ENCODE measurements at regions not wholly inside any gene's neighbourhood (a gene's known extent, or its start where the extent isn't known, plus 50 kb on each side); places are given as distances from the start of the nearest gene placed in this dataset.

DNA sequence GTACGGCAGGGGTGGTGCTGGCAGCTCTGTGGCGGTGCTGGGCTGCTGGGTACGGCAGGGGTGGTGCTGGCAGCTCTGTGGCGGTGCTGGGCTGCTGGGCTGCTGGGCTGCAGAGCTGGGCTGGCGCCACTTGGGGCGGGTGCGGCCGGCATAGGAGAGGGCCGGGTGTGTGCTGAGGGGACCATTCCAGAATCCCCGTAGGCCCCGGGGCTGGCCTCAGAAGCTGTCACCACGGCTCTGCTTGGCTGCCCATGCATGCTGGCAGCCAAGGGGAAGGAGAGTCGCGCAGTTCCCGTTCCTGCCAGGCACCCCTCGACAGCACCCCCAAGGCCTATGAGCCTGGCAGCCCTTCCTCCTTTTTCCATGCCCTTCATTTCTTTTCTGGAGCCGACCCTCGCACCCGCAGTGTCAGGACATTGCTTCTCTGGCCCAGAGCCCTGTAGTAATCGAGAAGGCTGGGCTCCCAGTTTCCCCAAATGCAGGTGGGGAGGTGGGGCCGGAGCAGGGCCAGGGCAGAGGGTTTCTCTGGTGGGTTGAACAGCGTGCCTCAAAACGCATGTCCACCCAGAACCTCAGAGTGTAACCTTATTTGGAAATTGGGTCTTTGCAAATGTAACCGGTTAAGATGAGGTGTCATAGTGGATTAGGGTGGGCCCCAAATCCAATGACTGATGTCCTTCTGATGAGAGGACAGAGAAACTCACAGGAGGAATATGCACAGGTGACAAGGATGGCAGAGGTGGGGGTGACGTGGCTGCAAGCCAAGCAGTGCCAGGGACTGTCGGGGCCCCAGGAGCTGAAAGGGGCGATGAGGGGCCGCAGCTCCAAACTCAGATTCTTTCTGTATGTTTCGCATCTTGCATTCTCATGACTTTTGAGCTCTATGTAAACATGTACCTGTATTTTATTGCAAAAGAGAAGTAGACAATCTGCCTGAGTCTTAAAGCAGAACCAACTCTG, 71.0 kb upstream of the ACTRT2 start:
- H3K36me3 Mint-ChIP-seq (ENCODE audit: low read depth): peaks cover 10% of the 10 kb centered on the region
- TF ChIP-seq, protein P1, sequence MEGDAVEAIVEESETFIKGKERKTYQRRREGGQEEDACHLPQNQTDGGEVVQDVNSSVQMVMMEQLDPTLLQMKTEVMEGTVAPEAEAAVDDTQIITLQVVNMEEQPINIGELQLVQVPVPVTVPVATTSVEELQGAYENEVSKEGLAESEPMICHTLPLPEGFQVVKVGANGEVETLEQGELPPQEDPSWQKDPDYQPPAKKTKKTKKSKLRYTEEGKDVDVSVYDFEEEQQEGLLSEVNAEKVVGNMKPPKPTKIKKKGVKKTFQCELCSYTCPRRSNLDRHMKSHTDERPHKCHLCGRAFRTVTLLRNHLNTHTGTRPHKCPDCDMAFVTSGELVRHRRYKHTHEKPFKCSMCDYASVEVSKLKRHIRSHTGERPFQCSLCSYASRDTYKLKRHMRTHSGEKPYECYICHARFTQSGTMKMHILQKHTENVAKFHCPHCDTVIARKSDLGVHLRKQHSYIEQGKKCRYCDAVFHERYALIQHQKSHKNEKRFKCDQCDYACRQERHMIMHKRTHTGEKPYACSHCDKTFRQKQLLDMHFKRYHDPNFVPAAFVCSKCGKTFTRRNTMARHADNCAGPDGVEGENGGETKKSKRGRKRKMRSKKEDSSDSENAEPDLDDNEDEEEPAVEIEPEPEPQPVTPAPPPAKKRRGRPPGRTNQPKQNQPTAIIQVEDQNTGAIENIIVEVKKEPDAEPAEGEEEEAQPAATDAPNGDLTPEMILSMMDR (conservative IDR thresholded peaks at IDR 0.05): no peak
- H3K27ac Mint-ChIP-seq (ENCODE audit: unreplicated experiment): no peak overlapping the region
- H3K9me3 Mint-ChIP-seq: peaks cover 18% of the 10 kb centered on the region
- H3K27me3 Mint-ChIP-seq (ENCODE audit: low read depth): no peaks in the 10 kb centered on the region
- H3K4me3 Mint-ChIP-seq: no peak overlapping the region
- H3K4me1 Mint-ChIP-seq: no peaks in the 10 kb centered on the region
- no peak for DNase-seq (ENCODE audit: low read depth, low spot score)

DNA sequence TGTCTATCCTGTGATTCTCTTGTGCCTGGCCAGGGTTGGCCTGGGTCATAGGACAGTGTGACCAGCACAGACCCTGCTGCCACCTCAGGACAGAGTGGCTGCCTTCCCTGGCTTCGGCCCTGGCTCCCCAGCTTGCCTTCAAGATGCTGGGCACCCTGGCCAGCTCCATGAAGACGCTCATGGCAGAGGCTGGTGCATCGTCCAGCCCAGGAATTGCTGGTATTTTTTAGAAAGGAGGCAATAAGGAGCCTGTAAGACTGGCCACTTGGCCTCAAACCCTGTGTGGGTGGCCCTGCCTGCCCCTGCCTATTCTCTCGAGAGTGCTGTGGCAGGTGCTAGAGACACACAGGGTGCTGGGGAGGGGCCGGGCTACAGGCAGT, 70.4 kb upstream of the ACTRT2 start:
- H3K27ac Mint-ChIP-seq (ENCODE audit: unreplicated experiment): no peak overlapping the region
- H3K36me3 Mint-ChIP-seq (ENCODE audit: low read depth): peaks cover 10% of the 10 kb centered on the region
- H3K4me3 Mint-ChIP-seq: no peak overlapping the region
- H3K4me1 Mint-ChIP-seq: no peaks in the 10 kb centered on the region
- no peaks in the 10 kb centered on the region for H3K27me3 Mint-ChIP-seq (ENCODE audit: low read depth)
- TF ChIP-seq, protein P1 (conservative IDR thresholded peaks at IDR 0.05): no peak
- peaks cover 19% of the 10 kb centered on the region for H3K9me3 Mint-ChIP-seq
- no peak for DNase-seq (ENCODE audit: low read depth, low spot score)

DNA sequence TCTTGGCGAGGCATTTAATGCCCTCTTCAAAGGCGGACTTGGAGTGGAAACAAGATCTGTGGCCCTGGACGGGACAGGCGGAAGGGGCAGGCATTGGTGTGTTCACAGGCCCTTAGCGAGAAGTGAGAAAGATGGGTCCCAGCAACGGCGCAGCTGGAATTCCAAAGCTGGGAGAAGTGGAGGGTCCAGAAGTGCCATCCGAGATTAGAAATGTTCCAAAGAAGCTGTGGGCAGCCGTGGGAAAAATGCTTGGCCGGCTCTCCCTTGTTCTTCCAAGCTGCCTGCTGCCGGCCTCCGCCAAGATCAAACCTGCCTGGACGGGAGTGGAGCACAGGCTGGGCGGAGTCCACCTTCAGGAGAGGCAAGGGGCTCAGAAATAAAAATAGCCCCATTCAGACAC, 69.4 kb upstream of the ACTRT2 start:
- no peak overlapping the region for H3K4me3 Mint-ChIP-seq
- peaks cover 12% of the 10 kb centered on the region for H3K36me3 Mint-ChIP-seq (ENCODE audit: low read depth)
- no peaks in the 10 kb centered on the region for H3K27me3 Mint-ChIP-seq (ENCODE audit: low read depth)
- no peak for DNase-seq (ENCODE audit: low read depth, low spot score)
- no peaks in the 10 kb centered on the region for H3K4me1 Mint-ChIP-seq
- no peak overlapping the region for H3K27ac Mint-ChIP-seq (ENCODE audit: unreplicated experiment)
- peaks cover 25% of the 10 kb centered on the region for H3K9me3 Mint-ChIP-seq
- TF ChIP-seq, protein P1 (conservative IDR thresholded peaks at IDR 0.05): no peak

DNA sequence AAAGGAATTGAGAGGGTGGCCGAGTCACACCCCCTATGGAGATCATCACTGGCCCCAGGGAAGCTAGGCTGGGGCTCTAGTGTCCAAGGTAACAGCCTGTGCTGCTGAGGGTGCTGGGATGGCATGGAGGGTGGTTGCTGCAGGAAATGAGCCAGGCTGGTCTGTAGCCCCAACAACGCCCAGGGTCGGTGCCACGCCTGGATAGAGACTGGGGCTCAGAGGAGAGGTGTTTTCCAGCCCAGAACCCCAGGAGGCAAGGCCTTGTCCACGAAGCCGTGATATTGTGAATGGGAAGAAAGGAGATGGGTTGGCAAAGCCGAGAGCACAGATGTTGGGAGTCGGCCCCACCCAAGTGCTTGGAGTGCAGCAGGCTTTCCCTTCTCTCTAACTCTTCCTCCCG, 68.9 kb upstream of the ACTRT2 start:
- Mint-ChIP-seq H3K9me3 (peaks cover 25% of the 10 kb centered on the region), H3K4me3 (no peak overlapping the region), H3K27me3 (ENCODE audit: low read depth) (no peaks in the 10 kb centered on the region), H3K36me3 (ENCODE audit: low read depth) (peaks cover 12% of the 10 kb centered on the region), H3K27ac (ENCODE audit: unreplicated experiment) (no peak overlapping the region), H3K4me1 (no peaks in the 10 kb centered on the region)
- TF ChIP-seq, protein P1 (conservative IDR thresholded peaks at IDR 0.05): no peak
- DNase-seq (ENCODE audit: low read depth, low spot score): no peak

DNA sequence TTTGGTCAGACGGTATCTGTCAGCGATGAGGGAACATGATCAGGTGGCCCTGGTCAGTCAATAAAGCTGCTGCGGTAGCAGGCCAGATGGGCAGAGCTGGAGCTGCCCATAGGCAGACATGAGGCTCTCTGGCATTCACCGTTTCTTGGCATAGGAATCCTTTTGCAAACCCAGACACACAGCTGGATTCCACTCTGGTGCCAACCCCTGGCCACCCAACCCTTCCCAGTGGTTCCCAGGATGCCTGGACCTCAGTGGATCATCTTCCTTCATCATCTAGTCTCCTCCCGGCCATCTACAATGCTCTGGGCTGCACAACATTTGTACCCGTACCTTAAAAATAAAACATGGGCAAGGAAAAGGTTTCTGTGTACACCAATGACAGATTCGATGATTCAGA, 68.3 kb upstream of the ACTRT2 start:
- Mint-ChIP-seq H3K9me3 (peaks cover 29% of the 10 kb centered on the region), H3K27ac (ENCODE audit: unreplicated experiment) (no peak overlapping the region), H3K4me1 (no peaks in the 10 kb centered on the region), H3K36me3 (ENCODE audit: low read depth) (peaks cover 12% of the 10 kb centered on the region), H3K4me3 (no peak overlapping the region), H3K27me3 (ENCODE audit: low read depth) (no peaks in the 10 kb centered on the region)
- TF ChIP-seq, protein P1 (conservative IDR thresholded peaks at IDR 0.05): no peak
- no peak for DNase-seq (ENCODE audit: low read depth, low spot score)
